ENCODE measurements at regions not wholly inside any gene's neighbourhood (a gene's known extent, or its start where the extent isn't known, plus 50 kb on each side); places are given as distances from the start of the nearest gene placed in this dataset.

DNA sequence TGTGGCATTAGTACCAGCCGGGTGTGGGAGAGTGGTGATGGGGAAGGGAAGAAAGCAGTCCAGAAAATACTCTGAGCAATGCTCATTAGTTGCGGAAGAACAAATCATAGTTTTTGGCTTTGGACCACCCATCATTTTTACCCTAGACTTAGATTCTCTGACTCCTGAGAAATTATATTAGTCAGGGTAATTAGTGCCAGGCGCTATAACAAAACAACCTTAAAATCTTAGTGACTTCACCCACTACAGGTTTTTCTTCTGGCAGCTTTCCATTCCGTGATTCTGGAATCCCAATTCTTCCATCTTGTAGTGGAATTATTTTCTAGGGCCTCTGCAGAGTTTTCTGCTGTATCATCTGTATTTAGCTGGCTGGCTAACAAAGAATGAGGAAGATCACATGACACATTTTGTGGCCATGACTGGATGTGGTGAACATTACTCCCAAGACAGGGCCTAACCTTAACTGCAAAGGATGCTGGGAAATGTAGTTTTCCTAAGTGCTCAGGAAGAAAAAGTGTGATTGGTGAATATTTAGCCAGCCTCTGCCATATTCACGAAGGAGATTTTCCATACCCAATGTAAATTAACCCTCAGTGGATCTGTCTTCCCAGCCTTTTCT lies 373.0 kb upstream of the MEF2C start:
- Mint-ChIP-seq H3K4me3 (ENCODE audit: low read depth) (no peak overlapping the region), H3K4me1 (ENCODE audit: low read depth) (peaks cover 4% of the 10 kb centered on the region), H3K27ac (no peak overlapping the region), H3K27me3 (no peaks in the 10 kb centered on the region), H3K36me3 (ENCODE audit: insufficient read depth) (no peaks in the 10 kb centered on the region), H3K9me3 (ENCODE audit: low read depth) (no peaks in the 10 kb centered on the region)
- DNase-seq (ENCODE audit: low spot score, unreplicated experiment): no peak
- TF ChIP-seq, protein P1, sequence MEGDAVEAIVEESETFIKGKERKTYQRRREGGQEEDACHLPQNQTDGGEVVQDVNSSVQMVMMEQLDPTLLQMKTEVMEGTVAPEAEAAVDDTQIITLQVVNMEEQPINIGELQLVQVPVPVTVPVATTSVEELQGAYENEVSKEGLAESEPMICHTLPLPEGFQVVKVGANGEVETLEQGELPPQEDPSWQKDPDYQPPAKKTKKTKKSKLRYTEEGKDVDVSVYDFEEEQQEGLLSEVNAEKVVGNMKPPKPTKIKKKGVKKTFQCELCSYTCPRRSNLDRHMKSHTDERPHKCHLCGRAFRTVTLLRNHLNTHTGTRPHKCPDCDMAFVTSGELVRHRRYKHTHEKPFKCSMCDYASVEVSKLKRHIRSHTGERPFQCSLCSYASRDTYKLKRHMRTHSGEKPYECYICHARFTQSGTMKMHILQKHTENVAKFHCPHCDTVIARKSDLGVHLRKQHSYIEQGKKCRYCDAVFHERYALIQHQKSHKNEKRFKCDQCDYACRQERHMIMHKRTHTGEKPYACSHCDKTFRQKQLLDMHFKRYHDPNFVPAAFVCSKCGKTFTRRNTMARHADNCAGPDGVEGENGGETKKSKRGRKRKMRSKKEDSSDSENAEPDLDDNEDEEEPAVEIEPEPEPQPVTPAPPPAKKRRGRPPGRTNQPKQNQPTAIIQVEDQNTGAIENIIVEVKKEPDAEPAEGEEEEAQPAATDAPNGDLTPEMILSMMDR (IDR thresholded peaks at IDR 0.05; ENCODE audit: unreplicated experiment): no peak

DNA sequence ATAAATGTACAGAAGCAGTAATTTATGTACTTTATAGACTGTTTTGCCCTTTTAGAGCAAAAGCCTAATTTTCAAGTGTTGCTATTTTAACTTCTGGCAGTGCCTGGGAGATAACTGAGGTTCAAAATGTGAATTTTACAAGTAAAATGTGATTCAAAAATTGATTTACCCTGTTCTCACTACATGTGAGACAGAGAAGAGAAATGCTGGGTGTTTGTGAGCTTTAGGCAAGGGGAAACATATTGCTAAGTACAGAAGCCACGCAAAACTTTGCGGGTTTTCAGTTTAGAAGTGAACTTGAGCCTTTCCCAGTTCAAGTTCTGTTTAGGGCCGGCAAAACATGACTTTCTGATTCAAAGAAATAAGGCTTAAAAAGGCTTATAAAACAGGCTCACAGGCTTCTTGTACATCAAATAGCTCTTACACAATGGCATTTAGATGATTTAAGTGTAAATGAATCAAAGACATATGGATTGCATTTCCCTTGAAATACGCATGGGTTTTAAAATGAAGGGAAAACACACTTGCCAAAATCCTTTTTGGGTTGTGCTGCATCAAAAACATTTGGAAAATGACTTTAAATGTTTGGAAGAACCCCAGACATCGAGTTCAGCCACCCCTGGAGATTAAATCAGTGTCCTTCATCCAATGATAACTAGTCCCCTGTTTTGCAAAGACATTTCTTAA lies 370.8 kb upstream of the MEF2C start:
- Mint-ChIP-seq H3K9me3 (ENCODE audit: low read depth) (no peaks in the 10 kb centered on the region), H3K4me1 (ENCODE audit: low read depth) (peaks cover 4% of the 10 kb centered on the region), H3K36me3 (ENCODE audit: insufficient read depth) (no peaks in the 10 kb centered on the region), H3K4me3 (ENCODE audit: low read depth) (no peak overlapping the region), H3K27me3 (no peaks in the 10 kb centered on the region), H3K27ac (no peak overlapping the region)
- no peak for DNase-seq (ENCODE audit: low spot score, unreplicated experiment)
- TF ChIP-seq, protein P1 (IDR thresholded peaks at IDR 0.05; ENCODE audit: unreplicated experiment): no peak

GRCh38 chr5:89246864-89247263 lies 363.9 kb upstream of the MEF2C start:
- H3K4me3 Mint-ChIP-seq (ENCODE audit: low read depth): no peak overlapping the region
- H3K27ac Mint-ChIP-seq: no peak overlapping the region
- no peaks in the 10 kb centered on the region for H3K27me3 Mint-ChIP-seq
- peaks cover 1% of the 10 kb centered on the region for H3K4me1 Mint-ChIP-seq (ENCODE audit: low read depth)
- H3K9me3 Mint-ChIP-seq (ENCODE audit: low read depth): no peaks in the 10 kb centered on the region
- no peaks in the 10 kb centered on the region for H3K36me3 Mint-ChIP-seq (ENCODE audit: insufficient read depth)
- DNase-seq (ENCODE audit: low spot score, unreplicated experiment): no peak
- TF ChIP-seq, protein P1 (IDR thresholded peaks at IDR 0.05; ENCODE audit: unreplicated experiment): no peak

GRCh38 chr5:89246252-89246651 lies 363.3 kb upstream of the MEF2C start:
- no peaks in the 10 kb centered on the region for H3K27me3 Mint-ChIP-seq

GRCh38 chr5:89243611-89244010 lies 360.6 kb upstream of the MEF2C start:
- Mint-ChIP-seq H3K4me1 (ENCODE audit: low read depth) (no peaks in the 10 kb centered on the region), H3K9me3 (ENCODE audit: low read depth) (no peaks in the 10 kb centered on the region), H3K4me3 (ENCODE audit: low read depth) (no peak overlapping the region), H3K27me3 (no peaks in the 10 kb centered on the region), H3K36me3 (ENCODE audit: insufficient read depth) (no peaks in the 10 kb centered on the region), H3K27ac (no peak overlapping the region)
- TF ChIP-seq, protein P1 (IDR thresholded peaks at IDR 0.05; ENCODE audit: unreplicated experiment): no peak
- no peak for DNase-seq (ENCODE audit: low spot score, unreplicated experiment)

More at GRCh38 chr5:89246252-89246651, 363.3 kb upstream of the MEF2C start:
- DNase-seq (ENCODE audit: low spot score, unreplicated experiment): no peak
- Mint-ChIP-seq H3K9me3 (ENCODE audit: low read depth) (no peaks in the 10 kb centered on the region), H3K4me3 (ENCODE audit: low read depth) (no peak overlapping the region), H3K4me1 (ENCODE audit: low read depth) (no peaks in the 10 kb centered on the region), H3K27ac (no peak overlapping the region), H3K36me3 (ENCODE audit: insufficient read depth) (no peaks in the 10 kb centered on the region)
- TF ChIP-seq, protein P1 (IDR thresholded peaks at IDR 0.05; ENCODE audit: unreplicated experiment): no peak
